ENCODE measurements at regions not wholly inside any gene's neighbourhood (a gene's known extent, or its start where the extent isn't known, plus 50 kb on each side); places are given as distances from the start of the nearest gene placed in this dataset.

GRCh38 chr1:64357422-64357821 is 112.5 kb upstream of the CACHD1 start:
- TF ChIP-seq MYC (IDR thresholded peaks at IDR 0.05; ENCODE audit: low read depth, low read length) (no peak), CTCF (IDR thresholded peaks at IDR 0.05; ENCODE audit: low read depth, low read length) (no peak), POLR2A (IDR thresholded peaks at IDR 0.05; ENCODE audit: extremely low read depth, insufficient read length) (no peak), MAX (IDR thresholded peaks at IDR 0.05; ENCODE audit: low read depth, low read length) (no peak)
